HG03139 (cell line): ENCODE measurements at regions not wholly inside any gene's neighbourhood (a gene's known extent, or its start where the extent isn't known, plus 50 kb on each side); places are given as distances from the start of the nearest gene placed in this dataset.
"Not testable (repeated sequence)": the region's sequence is repeated elsewhere in the genome, so short reads cannot be mapped to it uniquely, and the experiment has no call there.

Experiments used
- ATAC-seq: cut with Tn5 transposase; IDR thresholded peaks from one replicate; pipeline ENCODE4 v1.9.1; 2021; ENCODE audit not compliant: unreplicated experiment

- ATAC-seq = no peak
Measured at GRCh38 chr14:44388306-44388705, 118.8 kb downstream of the FSCB start.

GRCh38 chr14:44385906-44386305, 121.2 kb downstream of the FSCB start:
- ATAC-seq = no peak

- ATAC-seq = not testable (repeated sequence)
Measured at GRCh38 chr14:44385296-44385695, 121.8 kb downstream of the FSCB start.

DNA sequence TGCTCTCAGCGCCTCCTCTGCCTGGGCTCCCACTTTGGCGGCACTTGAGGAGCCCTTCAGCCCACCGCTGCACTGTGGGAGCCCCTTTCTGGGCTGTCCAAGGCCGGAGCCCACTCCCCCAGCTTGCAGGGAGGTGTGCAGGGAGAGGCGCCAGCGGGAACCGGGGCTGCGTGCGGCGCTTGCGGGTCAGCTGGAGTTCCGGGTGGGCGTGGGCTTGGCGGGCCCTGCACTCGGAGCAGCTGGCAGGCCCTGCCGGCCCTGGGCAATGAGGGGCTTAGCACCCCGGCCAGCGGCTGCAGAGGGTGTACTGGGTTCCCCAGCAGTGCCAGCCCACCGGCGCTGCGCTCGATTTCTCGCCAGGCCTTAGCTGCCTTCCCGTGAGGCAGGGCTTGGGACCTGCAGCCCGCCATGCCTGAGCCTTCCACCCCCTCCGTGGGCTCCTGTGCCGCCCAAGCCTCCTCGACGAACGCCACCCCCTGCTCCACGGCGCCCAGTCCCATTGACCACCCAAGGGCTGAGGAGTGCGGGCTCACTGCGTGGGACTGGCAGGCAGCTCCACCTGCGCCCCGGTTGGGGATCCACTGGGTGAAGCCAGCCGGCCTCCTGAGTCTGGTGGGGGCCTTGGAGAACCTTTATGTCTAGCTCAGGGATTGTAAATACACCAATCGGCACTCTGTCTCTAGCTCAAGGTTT, 122.3 kb downstream of the FSCB start:
- ATAC-seq = not testable (repeated sequence)

- ATAC-seq = no peak
Measured at GRCh38 chr14:44384093-44384492, 123.0 kb downstream of the FSCB start.

DNA sequence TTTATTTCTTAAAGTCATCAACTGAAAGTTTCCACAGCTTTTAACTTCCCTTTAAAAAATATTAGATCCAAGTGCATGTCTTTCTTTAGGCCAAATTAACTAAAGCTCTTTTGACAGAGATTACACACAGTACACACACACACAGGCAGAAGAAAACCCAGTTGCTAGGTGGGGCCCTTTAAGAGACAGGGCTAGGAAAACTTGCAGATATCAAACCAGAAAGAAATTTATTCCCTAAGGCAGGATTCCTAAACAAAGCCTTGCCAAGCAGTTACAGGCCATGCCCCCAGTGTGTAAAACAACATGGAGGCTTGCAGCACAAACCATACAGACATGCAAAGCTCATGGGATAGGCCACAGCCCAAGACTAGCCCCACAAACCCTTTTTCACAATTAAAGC, 123.4 kb downstream of the FSCB start:
- ATAC-seq = no peak

- ATAC-seq = no peak
Measured at GRCh38 chr14:44379292-44379977, 127.6 kb downstream of the FSCB start.

GRCh38 chr14:44374906-44375305, 132.2 kb downstream of the FSCB start:
- ATAC-seq = no peak

GRCh38 chr14:44372807-44373489, 134.1 kb downstream of the FSCB start:
- ATAC-seq = no peak

DNA sequence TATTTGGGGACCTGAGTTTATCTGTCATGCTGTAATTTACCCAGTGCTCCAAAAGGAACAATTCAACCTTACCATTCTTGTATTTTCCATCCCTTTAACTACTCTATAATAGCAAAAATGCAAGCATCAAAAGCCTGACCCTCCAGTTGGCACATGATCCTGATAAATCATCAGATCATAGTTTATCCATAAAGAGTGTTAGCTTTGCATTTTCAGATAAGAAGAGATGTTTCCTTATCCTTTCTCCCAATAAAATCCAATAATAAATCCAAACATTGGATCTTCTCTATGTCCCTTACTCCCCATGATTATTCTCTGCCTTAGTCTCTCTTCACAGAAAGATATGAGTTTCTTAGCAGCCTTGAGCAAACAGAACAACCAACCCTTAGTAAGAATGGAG, 134.9 kb downstream of the FSCB start:
- ATAC-seq = no peak

GRCh38 chr14:44370727-44371126, 136.4 kb downstream of the FSCB start:
- no peak for ATAC-seq

DNA sequence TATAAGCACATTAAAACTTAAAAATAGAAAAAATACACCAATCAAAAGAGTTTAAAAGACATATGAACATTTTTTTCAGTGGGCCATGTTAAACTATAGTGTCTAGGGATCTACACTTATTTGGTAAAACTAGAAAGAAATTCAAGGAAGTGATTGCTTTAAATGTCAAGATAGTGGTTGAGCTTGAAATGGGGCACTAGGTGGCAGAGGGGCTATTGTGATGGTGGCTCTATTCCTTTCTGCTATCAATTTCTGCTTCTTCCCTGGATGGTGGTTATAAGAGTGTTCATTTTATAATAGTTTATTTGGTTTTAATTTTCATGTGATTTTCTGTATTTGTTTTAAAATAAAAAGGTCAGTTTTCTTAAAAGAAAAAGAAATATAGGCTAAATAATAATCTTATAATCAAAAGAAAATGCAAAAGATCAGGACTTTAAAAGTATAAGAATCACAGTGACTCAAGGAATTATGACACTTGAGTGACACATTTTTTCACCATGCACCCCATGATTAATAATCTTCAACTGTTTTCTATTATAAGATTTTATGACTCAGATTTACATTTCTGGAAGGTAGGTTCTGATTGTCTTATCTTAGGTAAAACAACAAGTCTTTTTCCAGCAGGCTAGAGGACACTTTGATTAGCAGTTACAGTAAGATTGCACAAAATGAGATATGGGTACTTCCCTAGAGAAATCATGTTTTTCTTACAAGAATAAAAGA, 137.5 kb downstream of the FSCB start:
- no peak for ATAC-seq

DNA sequence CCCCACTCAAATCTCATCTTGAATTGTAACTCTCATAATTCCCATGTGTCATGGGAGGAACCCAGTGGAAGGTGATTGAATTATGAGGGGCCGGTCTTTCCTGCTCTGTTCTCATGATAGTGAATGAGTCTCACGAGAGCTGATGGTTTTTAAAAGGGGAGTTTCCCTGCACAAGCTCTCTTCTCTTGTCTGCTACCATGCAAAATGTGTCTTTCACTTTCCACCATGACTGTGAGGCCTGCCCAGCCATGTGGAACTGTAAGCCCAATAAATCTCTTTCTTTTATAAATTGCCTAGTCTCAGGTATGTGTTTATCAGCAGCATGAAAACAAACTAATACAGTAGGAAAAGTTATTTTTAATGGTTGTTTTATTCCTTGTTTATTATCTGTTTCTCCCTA, 146.0 kb downstream of the FSCB start:
- ATAC-seq = no peak

GRCh38 chr14:44353805-44354204, 153.3 kb downstream of the FSCB start:
- ATAC-seq = no peak

GRCh38 chr14:44352201-44352600, 154.9 kb downstream of the FSCB start:
- ATAC-seq = no peak

DNA sequence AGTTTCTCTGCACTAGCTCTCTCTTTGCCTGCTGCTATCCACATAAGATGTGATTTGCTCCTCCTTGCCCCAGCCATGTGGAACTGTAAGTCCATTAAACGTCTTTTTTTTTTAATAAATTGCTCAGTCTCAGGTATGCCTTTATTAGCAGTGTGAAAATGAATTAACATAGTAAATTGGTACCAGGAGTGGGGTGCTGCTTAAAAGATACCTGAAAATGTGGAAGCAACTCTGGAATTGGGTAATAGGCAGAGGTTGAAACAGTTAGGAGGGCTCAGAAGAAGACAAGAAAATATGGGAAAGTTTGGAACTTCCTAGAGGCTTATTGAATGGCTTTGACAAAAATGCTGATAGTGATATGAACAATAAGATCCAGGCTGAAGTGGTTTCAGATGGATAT, 159.8 kb downstream of the FSCB start:
- no peak for ATAC-seq

DNA sequence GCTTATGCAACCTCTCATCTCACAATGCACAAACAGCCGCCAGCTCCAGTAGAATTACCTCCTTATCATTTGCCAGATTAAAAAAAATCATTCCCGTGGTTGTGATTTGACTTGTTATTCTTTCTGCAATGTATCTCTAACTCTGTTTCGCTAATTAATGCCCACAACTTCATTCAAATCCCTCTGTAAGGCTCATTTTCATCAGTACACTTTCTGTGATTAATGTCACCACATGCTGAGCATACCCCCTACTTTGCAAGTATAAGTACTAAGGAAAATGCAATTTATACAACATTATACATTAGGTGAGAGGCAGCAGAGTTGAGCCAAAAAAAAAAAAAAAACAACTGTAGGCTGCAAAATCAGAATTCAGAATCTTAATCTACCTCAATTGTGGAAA, 166.0 kb downstream of the FSCB start:
- no peak for ATAC-seq

- no peak for ATAC-seq
Measured at GRCh38 chr14:44339862-44340261, 167.2 kb downstream of the FSCB start.

- no peak for ATAC-seq
Measured at GRCh38 chr14:44339231-44339630, 167.9 kb downstream of the FSCB start.

GRCh38 chr14:44317441-44317746, 189.7 kb downstream of the FSCB start:
- ATAC-seq = no peak

DNA sequence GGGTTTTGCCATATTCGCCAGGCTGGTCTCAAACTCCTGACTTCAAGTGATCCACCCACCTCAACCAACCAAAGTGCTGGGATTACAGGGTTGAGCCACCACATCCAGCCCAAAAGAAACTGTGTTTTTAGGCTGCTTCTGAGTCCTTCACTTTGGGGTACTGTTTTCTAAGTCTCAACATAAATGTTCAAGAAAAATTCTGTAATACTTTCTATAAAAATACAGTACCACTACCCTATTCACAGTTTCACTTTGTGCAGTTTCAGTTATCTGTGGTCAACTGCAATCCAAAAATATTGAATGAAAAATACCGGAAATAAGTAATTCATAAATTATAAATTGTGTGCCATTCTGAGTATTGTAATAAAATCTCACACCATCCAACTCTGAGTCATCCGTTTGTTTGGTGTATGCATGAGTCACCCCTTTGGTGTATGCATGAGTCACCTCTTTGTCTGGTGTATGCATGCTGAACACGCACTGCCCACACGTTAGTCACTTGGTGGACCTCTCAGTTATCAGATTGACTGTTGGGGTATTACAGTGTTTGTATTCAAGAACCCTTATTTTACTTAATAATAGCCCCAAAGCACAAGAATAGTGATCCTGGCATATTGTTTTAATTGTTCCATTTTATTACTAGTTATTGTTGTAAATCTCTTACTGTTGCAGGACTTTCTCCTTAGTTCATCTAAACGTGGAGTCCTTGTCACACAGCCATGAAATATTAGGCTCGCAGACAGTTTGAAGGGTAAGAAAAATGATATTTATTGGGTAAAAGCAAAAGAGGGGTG, 190.2 kb downstream of the FSCB start:
- peak; percentile 71 for ATAC-seq
